K562 (cell line): ENCODE measurements at regions not wholly inside any gene's neighbourhood (a gene's known extent, or its start where the extent isn't known, plus 50 kb on each side); places are given as distances from the start of the nearest gene placed in this dataset.

Experiments
- ATAC-seq: fragments of 200-7000 bp; cut with Tn5 transposase; 3 replicates; pipeline ENCODE4 v1.9.1; 2020; ENCODE audit warnings: moderate library complexity
- BruUV-seq: library from RNA; stranded (reverse); fragments of 400-500 nt; replicated peaks from 2 replicates; lab custom pipeline; 2021; lab: Mats Ljungman, UMichigan
- CTCF ChIA-PET: fragments of 300-600 bp; formaldehyde crosslinking; extraction: SDS; loops from one replicate; lab custom pipeline; 2021; ENCODE audit warnings: low intra/inter-chr PET ratio; lab: Yijun Ruan, JAX
- POLR2A ChIA-PET: fragments of 300-600, 350-650 bp; sonication (Branson Sonifier 250); formaldehyde crosslinking; extraction: SDS; loops from one replicate; lab custom pipeline; 2021; ENCODE audit warnings: antibody characterized with exemption, inconsistent platforms; lab: Yijun Ruan, JAX
- DNase-seq, 4 experiments: peaks; one replicate each; pipeline versions ENCODE4 v3.0.0 to v3.0.0-alpha.2; 2011 to 2018; ENCODE audit warnings: low spot score in 3 of 4, mixed read lengths in 3 of 4; ENCODE audit errors: extremely low read depth in 1 of 4
- FAIRE-seq: peaks from 2 replicates; lab custom pipeline; 2011; peaks lifted over from hg19 to GRCh38; lab: Jason Lieb, UNC
- H2AFZ ChIP-seq: 2 replicates; pipeline ENCODE4 v1.6.0; 2011; ENCODE audit warnings: low read depth, low read length, control low read depth, inconsistent platforms
- H3K27ac ChIP-seq: fragments of 200-600 bp; 3 replicates; pipeline ENCODE4 v1.8.0; 2011; ENCODE audit warnings: low read depth, mild to moderate bottlenecking, control low read depth, inconsistent platforms, low read length, moderate library complexity, mixed read lengths; ENCODE audit errors: extremely low read depth
- H3K27me3 ChIP-seq, 2 experiments: fragments of 300-600 bp in 1 of 2; 2 replicates in 1 of 2; 3 replicates in 1 of 2; pipeline versions ENCODE4 v1.6.0 to v1.8.0; 2011; ENCODE audit warnings: inconsistent platforms in 2 of 2, low read length in 2 of 2, mild to moderate bottlenecking in 1 of 2, mixed read lengths in 1 of 2, moderate library complexity in 1 of 2; ENCODE audit not compliant: control insufficient read depth in 2 of 2, insufficient read depth in 2 of 2
- H3K36me3 ChIP-seq: fragments of 300-600 bp; 3 replicates; pipeline ENCODE4 v1.8.0; 2011; ENCODE audit warnings: mild to moderate bottlenecking, low read length, inconsistent platforms; ENCODE audit not compliant: control insufficient read depth, insufficient read depth
- H3K4me1 ChIP-seq, 2 experiments: fragments of 200-600 bp in 1 of 2; replicated peaks in 1 of 2; 2 replicates in 1 of 2; 3 replicates in 1 of 2; pipeline versions ENCODE4 v1.5.1 to v1.8.0; 2011; ENCODE audit warnings: inconsistent platforms in 2 of 2, low read length in 2 of 2, mild to moderate bottlenecking in 1 of 2, mixed read lengths in 1 of 2, moderate library complexity in 1 of 2; ENCODE audit not compliant: control insufficient read depth in 2 of 2, insufficient read depth in 2 of 2
- H3K4me2 ChIP-seq: 2 replicates; pipeline ENCODE4 v1.6.1; 2011; ENCODE audit warnings: low read length, control low read depth, inconsistent platforms, mixed read lengths; ENCODE audit not compliant: insufficient read depth
- H3K4me3 ChIP-seq: fragments of 200-600 bp; sonication (generic), shearing (Covaris generic); 2 replicates; pipeline ENCODE4 v1.5.1; 2016; ENCODE audit warnings: control low read depth, inconsistent platforms
- H3K79me2 ChIP-seq: fragments of 200-600 bp; 3 replicates; pipeline ENCODE4 v1.8.0; 2011; ENCODE audit warnings: low read length, inconsistent platforms; ENCODE audit not compliant: control insufficient read depth, insufficient read depth
- H3K9ac ChIP-seq, 2 experiments: 2 replicates each; pipeline versions ENCODE4 v1.6.0 to v1.6.1; 2011; ENCODE audit warnings: low read depth in 2 of 2, low read length in 2 of 2, control low read depth in 1 of 2, inconsistent platforms in 1 of 2, mild to moderate bottlenecking in 1 of 2, mixed read lengths in 1 of 2; ENCODE audit not compliant: insufficient read depth in 1 of 2
- H3K9me1 ChIP-seq: one replicate; pipeline ENCODE4 v1.6.0; 2011; ENCODE audit warnings: inconsistent platforms, mild to moderate bottlenecking, low read length, moderate library complexity; ENCODE audit not compliant: control insufficient read depth, insufficient read depth
- H3K9me3 ChIP-seq: replicated peaks from 2 replicates; pipeline ENCODE4 v1.5.1; 2011; ENCODE audit warnings: low read depth, low read length, inconsistent platforms; ENCODE audit not compliant: control insufficient read depth, insufficient read depth
- H4K20me1 ChIP-seq: replicated peaks from 2 replicates; pipeline ENCODE4 v1.6.1; 2011; ENCODE audit warnings: low read length, inconsistent platforms, mixed read lengths; ENCODE audit not compliant: control insufficient read depth, insufficient read depth
- MIER1 ChIP-seq: fragments of 450-650 bp; IDR thresholded peaks from 2 replicates; pipeline ENCODE4 v1.6.1; 2016; ENCODE audit warnings: antibody characterized with exemption, mild to moderate bottlenecking, low read depth
- NR2C1 ChIP-seq, 2 experiments: fragments of 450-650 bp; IDR thresholded peaks; 2 replicates each; pipeline ENCODE4 v1.6.1; 2017; ENCODE audit warnings: mild to moderate bottlenecking in 2 of 2, antibody characterized with exemption in 1 of 2, inconsistent platforms in 1 of 2, missing compliant biosample characterization in 1 of 2, missing genetic modification characterization in 1 of 2
- WGBS: fragments of 100-300 bp; shearing (Covaris generic); methylation state at CpG from one replicate; pipeline ENCODE4 v1.1.6; 2016; ENCODE audit warnings: low coverage, mixed read lengths; ENCODE audit not compliant: insufficient coverage; ENCODE audit errors: missing lambda C conversion rate; 5-methylcytosine and 5-hydroxymethylcytosine counted together
- in situ Hi-C: fragments of 300-500 bp; cut with MboI; formaldehyde crosslinking; loops from 4 replicates; pipeline ENCODE4 v1.15.0; 2018; ENCODE audit warnings: inconsistent platforms, mixed read lengths
- intact Hi-C: fragments of 100-400 bp; cut with micrococcal nuclease; formaldehyde crosslinking; loops from 2 replicates; pipeline ENCODE4 v1.14.2; 2022
- TF ChIP-seq, protein P1 (sequence below): fragments of 450-650 bp; formaldehyde crosslinking; conservative IDR thresholded peaks from 2 replicates; pipeline ENCODE4 v1.4.0; 2022; ENCODE audit warnings: mild to moderate bottlenecking, missing genetic modification characterization

GRCh38 chr5:74461251-74461650 is 179.3 kb downstream of the ENC1 start (continued):
- TF ChIP-seq, protein P1, sequence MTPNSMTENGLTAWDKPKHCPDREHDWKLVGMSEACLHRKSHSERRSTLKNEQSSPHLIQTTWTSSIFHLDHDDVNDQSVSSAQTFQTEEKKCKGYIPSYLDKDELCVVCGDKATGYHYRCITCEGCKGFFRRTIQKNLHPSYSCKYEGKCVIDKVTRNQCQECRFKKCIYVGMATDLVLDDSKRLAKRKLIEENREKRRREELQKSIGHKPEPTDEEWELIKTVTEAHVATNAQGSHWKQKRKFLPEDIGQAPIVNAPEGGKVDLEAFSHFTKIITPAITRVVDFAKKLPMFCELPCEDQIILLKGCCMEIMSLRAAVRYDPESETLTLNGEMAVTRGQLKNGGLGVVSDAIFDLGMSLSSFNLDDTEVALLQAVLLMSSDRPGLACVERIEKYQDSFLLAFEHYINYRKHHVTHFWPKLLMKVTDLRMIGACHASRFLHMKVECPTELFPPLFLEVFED (CRISPR knock-in tag) = no peak

DNA sequence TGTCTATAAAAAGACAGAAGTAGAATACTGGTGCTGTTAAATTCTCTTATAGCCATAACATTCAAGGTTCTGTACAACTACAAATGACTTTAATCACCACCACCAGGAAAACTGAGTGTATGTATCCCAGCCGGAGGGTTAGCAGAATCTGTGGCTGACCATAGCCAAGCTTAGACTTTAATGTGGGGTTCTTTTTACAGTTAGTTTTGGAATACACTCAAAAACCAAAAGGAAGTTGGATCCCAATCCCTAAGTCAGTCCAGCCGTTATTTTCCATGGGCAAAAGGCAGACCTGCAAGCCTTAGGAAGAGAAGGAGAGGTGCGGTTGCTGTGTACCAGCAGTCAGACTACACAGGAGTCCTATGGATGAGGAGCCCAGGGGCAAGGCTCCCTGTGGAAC is 179.8 kb downstream of the ENC1 start:
- H3K79me2 ChIP-seq = no peaks in the 10 kb centered on the region
- ChIA-PET CTCF (no interaction called here), POLR2A (interaction anchor here (0.7 kb wide), 1 partner anchor 66 kb away, joined by 3 read pairs; no protein-coding TSS in a partner anchor)
- DNase-seq (no peak), FAIRE-seq (no peak), ATAC-seq (no peak)
- BruUV-seq = no TSS peak
- H3K9me3 ChIP-seq = no peaks in the 10 kb centered on the region
- H2AFZ ChIP-seq = no peak overlapping the region
- intact Hi-C loops = no loop called here
- no peaks in the 10 kb centered on the region for H3K9me1 ChIP-seq
- no peak overlapping the region for H3K4me3 ChIP-seq
- no peak overlapping the region for H3K9ac ChIP-seq
- H3K4me1 ChIP-seq = no peaks in the 10 kb centered on the region
- no peak for TF ChIP-seq MIER1
- no peak for TF ChIP-seq NR2C1 (IDR thresholded peaks at IDR 0.05)
- TF ChIP-seq NR2C1 (tag; IDR thresholded peaks at IDR 0.05) = no peak
- no peaks in the 10 kb centered on the region for H3K36me3 ChIP-seq
- H4K20me1 ChIP-seq = no peaks in the 10 kb centered on the region
- no peak overlapping the region for H3K4me2 ChIP-seq
- H3K27ac ChIP-seq = no peak overlapping the region
- peaks cover 2 to 13% of the 10 kb centered on the region in 2 experiments; a peak in 3 of 5 replicates for H3K27me3 ChIP-seq
- in situ Hi-C loops = no loop called here
- 14% methylated on average over 3 of the region's 3 CpGs for WGBS
